HG02798 (cell line): ENCODE measurements at regions not wholly inside any gene's neighbourhood (a gene's known extent, or its start where the extent isn't known, plus 50 kb on each side); places are given as distances from the start of the nearest gene placed in this dataset.
A peak's percentile ranks its signal among the peaks of the same experiment; 100 is the strongest.
"Not testable (repeated sequence)": the region's sequence is repeated elsewhere in the genome, so short reads cannot be mapped to it uniquely, and the experiment has no call there.

Experiments
- ATAC-seq: cut with Tn5 transposase; IDR thresholded peaks from one replicate; pipeline ENCODE4 v1.9.1; 2021; ENCODE audit warnings: mild to moderate bottlenecking; ENCODE audit not compliant: unreplicated experiment, poor library complexity

DNA sequence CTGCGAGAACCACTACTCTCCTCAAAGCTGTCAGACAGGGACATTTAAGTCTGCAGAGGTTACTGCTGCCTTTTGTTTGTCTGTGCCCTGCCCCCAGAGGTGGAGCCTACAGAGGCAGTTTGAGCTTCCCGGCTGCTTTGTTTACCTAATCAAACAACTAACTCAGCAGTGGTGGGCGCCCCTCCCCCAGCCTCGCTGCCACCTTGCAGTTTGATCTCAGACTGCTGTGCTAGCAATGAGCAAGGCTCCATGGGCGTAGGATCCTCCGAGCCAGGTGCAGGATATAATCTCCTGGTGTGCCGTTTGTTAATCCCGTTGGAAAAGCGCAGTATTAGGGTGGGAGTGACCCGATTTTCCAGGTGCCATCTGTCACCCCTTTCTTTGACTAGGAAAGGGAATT lies 147.7 kb upstream of the MRPS22 start:
- not testable (repeated sequence) for ATAC-seq

DNA sequence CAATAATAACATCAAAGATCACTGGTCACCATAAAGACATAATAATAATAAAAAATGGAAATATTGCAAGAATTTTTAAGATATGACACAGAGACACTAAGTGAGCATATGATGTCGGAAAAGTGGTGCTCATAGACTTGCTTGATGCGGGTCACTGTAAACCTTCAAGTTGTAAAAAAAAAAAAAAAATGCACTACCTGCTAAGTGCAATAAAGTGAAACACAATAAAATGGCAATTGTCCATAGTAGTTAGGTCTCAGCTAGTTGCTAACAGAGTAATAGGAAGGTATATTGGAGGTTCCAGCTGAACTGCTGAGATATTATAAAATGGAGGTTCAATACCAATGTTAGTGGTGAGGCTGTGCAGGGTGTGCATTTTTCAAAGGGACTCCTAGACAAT lies 146.6 kb upstream of the MRPS22 start:
- ATAC-seq, result no peak

DNA sequence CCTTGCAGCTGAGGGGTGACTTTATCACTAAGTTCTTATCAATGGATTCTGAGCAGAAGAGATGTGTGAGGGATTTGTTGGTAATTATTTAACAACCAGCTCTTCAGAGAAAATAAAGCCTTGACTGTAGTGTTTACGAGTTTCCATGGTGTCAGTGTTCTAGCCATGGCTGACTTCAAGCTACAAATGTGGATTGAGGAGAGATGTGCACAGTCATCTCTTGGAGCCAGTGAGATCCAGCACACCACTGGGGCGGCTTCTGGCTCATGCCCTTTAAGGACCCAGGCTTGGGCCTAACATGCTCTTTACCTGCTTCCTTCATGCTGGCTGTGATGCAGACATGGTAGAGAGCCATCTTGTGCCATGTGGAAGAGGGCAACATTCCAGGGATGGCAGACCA lies 145.6 kb upstream of the MRPS22 start:
- ATAC-seq, result no peak

DNA sequence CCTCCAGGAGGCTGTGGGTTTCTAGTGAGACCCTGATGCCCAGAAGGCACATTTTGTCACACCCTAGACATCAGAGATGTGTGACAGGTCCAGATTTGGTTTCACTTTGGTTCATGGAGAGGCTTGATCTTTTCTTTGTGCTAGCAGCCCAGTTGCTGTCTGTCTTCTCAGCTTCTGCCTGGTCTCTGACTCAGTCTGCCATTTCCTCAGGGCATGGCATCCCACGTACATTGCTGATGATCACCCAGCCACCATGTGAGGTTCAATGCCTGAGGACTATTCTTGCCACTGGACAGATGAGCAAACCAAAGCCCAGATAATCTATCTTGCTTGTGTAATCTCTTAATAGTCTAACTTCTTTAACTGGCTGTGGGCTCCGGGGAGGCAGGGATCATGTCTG lies 144.9 kb upstream of the MRPS22 start:
- no peak for ATAC-seq

DNA sequence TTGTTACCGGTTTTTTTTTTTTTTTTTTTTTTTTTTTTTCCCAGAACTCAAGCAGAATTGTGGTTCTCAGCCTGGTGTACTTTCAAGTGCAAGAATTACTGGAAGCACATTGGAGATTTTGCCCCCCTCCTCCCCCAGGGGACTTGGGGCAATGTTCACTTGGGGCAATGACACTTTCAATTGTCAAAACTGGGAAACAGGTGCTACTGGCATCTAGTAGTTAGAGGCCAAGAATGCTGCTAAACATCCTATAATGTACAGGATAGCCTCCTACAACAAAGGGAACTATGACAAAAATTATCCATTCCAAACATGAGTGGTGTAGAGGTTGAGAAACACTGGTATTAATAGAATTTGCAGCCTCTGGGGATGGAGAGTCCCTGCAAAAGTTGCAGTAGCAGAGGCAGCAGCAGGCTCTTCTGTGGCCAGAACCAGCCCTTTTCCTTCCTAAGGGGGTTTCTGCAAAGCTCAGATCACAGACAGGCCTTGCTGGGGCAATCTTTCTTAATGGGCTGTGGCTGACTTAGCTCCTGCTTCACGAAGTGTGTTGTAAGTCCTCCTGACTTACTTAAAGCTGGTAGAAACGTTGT lies 144.3 kb upstream of the MRPS22 start:
- no peak for ATAC-seq

DNA sequence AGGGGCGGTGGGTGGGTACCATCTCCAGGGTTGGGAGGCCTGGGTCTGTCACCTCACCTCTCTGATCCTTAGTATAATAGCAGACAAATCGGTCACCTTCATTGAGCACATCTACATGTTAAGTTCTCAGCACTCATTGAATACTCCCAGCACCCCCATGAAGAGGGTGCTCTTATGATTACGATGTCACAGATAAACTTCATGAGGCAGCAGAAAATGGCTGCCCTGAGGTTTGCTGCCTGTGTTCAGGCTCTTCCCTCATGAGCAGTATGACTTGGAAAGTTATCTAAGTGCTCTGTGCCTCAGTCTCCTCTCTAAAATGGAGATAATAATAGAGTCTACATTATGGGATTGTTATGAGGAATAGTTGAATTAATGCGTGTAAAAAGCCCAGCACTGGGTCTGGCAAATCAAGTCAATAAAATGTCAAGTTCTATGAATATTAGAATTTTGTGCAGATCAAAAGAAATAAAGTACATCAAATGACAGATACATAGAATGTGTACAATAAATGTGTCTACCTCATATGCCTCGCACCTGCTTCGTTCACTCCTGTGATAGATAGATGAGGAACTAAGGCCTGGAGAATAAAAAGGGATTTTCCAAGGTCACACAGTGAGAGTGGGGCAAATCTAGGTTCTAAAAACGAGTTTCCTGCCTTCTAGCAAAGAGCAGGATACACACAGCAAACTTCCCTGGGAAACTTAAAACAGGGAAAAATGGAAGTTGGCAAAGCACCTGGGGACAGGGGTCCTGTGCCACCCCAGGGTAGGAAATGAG lies 142.2 kb upstream of the MRPS22 start:
- peak; percentile 34 for ATAC-seq

DNA sequence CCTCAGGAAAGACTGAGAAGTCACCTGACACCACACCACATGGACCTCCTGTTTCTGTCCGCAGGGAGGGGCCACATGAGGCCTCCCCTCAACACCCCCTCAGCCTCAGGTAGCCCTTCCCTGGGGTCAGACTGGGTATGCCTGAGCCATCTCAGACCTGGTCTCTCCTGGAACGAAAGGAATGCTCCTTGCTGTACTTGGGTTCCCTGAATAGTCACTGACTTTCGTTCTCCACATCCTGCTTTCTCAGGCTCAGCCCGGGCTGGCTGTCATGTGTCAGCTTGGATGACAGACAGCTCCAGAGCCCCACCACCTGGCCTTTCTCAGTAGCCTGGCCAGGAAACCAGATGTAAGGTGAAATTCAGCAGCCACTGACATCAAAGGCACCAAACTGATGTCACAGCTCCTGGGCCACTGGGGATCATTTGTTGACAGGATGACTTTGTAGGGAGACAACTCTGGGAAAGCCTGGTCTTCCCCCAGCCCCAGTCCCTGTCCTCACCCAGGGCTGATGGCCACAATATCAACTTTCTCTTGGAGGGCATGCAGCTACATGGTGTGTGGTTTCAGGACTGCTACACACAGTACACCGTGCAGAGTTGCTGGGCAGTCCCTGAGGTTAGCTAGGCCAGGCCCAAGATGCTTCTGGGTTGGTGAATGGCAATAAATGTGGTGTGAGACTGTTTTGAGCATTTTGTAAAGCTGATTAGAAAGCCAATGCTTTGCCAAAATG lies 141.4 kb upstream of the MRPS22 start:
- peak; percentile 71 for ATAC-seq

DNA sequence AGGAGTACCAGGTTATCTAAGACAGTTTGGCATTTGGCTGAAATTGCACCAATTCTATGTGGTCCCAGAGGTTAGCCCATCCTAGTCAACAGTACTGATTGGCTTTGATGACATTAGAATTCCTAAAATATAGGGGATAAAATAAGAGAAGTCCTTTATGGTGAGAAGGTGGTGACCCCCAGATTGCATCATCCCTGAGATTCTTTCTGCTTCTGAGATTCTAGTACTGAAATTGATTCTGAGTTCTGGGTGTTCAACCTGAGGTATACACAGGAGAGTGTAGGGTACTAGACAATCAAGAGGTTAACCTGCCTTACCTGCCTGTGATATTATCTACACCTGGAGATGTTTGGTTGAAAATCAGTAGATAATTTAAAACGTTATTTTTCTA lies 140.9 kb upstream of the MRPS22 start:
- no peak for ATAC-seq

DNA sequence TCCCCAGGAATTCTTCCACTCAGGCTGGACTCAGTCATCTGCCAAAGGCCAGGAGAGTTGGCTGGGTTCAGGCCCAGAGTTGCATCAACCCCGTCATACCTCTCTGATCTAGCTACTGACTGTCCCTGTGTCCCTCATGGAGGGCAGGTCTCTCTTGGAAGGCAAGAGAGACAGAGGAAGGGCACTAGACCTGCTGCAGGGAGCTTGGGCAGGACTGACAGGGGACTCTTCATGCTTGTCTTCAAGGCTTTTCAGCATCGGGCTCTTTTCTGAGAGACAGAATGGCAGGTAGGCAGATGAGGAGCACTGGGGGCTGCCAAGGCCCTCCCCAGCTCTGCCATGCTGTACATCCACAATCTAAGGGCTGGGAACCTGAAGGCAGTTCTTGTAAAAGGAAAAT lies 140.1 kb upstream of the MRPS22 start:
- no peak for ATAC-seq

DNA sequence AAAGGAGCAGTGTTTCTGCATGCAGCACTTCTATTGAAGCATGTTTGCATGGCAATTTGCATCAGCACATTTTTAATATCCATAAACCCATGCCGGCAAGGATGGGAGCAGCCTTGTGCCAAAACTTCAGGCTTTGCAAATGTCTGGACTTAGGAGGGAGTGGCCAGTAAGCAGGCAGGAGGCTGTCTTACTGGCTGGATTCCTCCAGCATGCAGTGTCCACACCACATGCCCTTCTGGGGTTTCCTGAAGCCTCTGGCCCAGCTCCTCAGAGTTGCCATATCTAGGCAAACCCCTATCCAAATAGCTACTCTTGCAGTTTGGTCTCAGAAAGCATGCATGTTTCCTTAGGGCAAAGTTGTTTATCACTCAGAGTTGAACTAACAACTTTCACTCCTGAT lies 139.1 kb upstream of the MRPS22 start:
- no peak for ATAC-seq

DNA sequence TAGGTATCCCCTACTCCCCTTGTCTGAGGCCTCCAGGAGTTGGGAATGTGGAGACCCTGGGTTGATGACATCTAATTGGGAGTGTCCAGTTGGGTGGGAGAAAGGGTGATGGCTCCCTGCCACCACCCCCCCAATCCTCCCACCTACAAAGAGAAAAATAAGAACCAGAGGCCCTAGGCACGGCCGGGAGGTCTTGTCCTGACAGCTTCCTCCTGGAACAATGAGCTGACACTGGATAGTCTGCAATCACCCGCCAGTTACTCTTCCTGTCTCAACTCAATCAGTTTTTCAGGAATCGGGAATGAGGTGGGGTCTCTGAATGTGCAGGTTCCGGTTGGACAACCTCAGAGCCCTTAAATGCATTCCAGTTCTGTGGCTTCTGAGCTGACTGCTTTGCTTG lies 129.9 kb upstream of the MRPS22 start:
- no peak for ATAC-seq

DNA sequence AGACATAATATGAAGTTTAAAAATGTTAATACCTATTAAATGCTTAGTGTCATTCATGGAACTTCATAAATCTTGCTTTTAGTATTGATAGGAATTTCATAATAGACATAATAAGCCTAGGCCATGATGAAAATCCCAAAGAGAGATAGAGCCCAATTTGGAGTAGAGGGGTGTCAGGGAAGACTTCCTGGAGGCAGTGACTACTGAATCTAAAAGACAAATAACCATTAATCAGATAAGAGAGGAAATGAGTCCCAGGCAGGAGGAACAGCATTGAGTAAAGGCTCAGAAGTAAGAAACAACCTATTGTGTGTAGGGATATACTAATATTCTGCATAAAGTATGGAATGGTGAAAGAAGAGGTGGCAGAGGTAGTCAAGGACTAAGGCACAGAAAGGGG lies 126.9 kb upstream of the MRPS22 start:
- no peak for ATAC-seq

DNA sequence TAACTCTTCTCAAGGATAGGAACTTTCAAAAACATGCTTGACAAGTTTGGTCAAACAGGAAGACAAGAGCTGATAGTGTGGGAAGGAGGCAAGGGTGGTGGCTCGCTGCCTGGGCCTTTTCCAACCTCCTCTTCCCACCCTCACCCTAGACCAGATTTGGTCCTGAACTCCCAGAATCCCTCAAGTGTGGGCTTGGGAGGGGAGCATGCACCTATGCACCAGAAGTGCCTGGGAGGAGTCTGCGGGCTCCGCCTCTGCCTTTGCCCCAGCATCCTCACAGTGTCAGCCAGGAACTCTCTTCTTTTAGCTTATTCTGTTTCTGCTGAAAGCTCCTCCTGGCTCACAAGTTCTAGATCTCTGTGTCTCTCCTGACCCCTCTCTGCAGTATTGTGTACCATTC lies 126.2 kb upstream of the MRPS22 start:
- ATAC-seq, result no peak

DNA sequence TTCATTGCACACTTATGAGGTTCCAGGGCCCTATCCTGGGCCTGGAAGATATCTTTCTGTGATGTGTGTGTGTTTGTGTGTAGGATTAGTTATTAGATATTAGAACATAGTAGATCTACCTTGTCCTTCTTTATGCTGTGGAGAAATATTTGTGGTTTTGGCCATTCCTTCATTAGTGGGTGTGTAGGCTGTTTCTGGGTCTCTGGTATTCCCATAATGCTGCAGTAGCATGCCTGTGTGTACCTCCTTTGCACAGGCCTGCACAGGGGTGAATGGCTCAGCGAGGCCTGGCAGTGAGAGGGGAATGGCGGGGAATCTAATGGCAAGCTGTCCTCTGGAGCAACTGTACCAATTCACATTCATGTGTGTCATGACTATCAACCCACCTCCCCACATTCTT lies 125.8 kb upstream of the MRPS22 start:
- ATAC-seq, result no peak

DNA sequence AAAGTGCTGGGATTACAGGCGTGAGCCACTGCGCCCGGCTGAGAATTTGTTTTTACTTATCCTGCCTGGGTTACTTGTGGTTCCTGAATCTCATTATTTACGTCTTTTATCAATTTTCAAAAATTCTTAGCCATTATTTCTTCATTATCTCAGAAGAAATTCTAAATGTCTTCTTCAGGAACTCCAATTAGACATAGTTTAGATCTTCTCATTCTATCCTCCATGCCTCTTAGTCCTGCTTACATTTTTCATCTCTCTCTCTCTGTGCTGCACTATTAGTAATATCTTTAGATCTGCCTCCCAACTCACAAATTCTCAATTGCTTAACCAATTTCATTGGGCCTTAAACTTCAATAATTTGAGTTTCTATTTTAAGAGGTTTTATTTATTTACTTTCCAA lies 124.4 kb upstream of the MRPS22 start:
- ATAC-seq, result no peak

DNA sequence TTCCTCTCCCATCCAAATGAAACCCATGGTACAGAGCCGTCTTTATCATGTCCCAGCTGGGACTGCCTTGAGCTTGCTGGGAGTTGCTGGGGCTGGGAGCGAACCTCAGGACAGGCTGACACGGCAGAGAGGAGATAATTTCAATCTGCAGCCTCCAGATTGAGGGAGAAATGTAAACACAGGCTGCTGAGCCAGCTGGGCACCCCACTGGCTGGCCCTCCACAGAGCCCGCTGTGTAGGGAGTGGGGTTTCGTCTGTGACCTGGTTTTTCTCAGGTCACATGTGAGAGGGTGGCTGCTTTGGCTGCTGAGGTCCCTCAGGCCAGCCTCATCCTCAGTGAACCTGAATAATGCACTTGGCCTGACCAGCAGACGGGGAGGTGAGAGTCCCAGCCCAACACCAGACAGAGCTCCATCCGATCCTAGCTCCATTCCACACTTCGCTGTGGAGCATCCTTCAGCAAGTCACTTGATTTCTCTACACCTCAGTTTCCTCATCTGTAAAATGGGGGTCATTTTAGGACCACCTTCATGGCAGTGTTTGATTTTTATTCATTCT lies 121.6 kb upstream of the MRPS22 start:
- no peak for ATAC-seq

DNA sequence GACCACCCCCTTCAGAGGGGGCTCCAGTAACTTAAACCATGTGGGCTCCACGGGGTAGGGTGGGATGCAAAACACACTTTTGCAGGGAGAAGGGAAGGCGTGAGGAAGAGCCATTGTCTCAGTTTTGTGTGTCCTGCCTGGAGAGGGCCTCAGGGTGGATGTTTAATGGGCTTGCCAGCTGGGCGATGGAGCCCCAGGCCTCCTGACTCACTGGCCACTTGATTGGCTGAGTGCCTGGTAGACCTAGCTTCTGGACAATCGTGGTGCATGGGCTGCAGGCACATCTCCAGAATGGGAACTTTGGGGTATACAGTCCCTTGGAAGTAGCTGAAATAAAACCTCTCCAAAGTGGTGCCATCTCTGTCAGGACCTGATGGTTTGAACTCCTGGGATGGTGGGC lies 118.3 kb upstream of the MRPS22 start:
- ATAC-seq, result no peak

DNA sequence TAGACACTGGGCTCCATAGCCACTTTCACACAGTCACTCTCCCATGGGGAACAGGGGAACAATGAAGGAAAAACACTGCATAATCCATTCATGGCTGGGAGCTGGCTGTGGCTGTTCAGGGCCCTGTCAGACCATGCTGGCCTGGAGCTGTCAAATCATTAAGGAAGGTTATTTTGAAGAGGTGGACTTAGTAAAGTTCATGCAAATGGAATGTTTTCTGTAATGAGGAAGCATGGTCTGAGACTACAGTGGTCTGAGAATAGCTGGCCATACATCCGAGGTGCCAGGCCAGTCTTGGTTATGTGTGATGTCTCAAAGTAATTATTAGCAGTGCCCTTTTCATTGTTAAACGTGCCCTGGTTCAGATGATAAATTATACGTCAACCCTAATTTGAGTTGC lies 117.1 kb upstream of the MRPS22 start:
- no peak for ATAC-seq

DNA sequence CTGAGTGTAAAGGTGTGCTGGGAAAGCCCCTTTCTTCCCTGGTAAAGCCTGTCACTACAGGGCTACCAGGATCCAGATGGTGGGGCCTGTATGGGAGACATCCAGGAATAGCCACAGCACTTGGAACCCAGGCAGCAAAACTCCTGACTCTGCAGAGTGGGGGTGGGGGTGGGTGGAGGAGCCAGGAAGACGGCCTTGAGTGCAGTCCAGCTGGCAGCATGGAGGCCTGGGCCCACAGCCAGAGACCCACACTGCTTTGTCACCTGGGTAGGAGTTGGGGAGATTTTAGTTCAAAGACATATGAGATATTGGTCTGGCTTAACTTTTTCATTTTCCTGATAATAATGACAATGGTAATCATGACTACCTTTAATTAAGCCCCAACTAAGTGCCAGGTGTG lies 116.7 kb upstream of the MRPS22 start:
- no peak for ATAC-seq

DNA sequence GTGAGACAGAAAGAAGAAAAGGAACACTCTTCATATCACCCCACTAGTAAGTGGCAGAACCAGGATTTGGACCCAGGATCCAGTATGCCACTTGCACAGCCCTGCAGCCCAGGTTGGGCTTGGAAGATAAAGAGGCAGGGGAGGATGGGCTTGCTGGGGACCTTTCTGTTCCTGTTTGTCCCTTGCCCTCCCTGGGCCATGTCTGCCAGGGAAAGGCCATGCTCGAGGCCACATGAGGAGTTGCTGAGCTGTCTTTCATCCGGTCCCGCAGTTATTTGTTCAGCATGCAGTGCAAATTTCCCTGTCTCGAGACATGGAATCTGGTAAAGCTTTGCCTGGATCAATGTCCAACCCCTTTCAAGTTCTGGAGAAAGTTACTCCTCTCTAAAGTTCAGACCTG lies 116.0 kb upstream of the MRPS22 start:
- ATAC-seq, result no peak

DNA sequence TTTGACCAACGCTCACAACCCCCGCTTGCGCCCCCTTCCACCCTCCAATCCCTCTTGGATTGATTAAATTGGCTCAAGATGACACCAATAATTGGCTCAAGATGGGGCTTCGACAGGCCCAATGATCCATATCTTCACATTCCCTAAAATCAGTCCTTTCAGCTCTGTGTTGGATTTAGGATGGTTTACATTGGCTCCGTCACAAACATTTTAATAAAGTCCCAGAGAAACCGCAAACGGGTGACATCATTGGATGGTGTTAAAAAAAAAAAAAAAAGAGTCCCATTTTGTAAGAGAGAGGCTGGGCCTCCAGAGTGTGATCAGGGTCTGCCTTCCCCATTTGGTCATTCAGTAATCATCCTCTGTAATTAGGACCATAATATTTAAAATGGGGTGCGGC lies 113.4 kb upstream of the MRPS22 start:
- ATAC-seq, result no peak
